Breast epithelium (tissue), 3 donors: ENCODE measurements at regions not wholly inside any gene's neighbourhood (a gene's known extent, or its start where the extent isn't known, plus 50 kb on each side); places are given as distances from the start of the nearest gene placed in this dataset.

Experiments
- CTCF ChIP-seq, 3 donors: fragments of 450-650 bp; IDR thresholded peaks; one replicate each; pipeline ENCODE4 v1.5.1; 2016 to 2017; ENCODE audit warnings: antibody characterized with exemption in 3 of 3, mild to moderate bottlenecking in 3 of 3, moderate library complexity in 3 of 3
- POLR2A ChIP-seq: fragments of 450-650 bp; IDR thresholded peaks from one replicate; pipeline ENCODE4 v1.6.1; 2016; ENCODE audit warnings: antibody characterized with exemption, mild to moderate bottlenecking, moderate library complexity

GRCh38 chr3:159182961-159183360 is 381.1 kb downstream of the MFSD1 start:
- no peak for TF ChIP-seq CTCF (IDR thresholded peaks at IDR 0.05)
- TF ChIP-seq POLR2A, result no peak
